Astrocyte (in vitro differentiated cells and primary cell): ENCODE measurements at regions not wholly inside any gene's neighbourhood (a gene's known extent, or its start where the extent isn't known, plus 50 kb on each side); places are given as distances from the start of the nearest gene placed in this dataset.

Experiments used
- CTCF ChIP-seq: IDR thresholded peaks from 2 replicates; pipeline ENCODE4 v1.5.1; 2011; ENCODE audit warnings: low read depth, mild to moderate bottlenecking, inconsistent platforms, low read length, moderate library complexity; ENCODE audit not compliant: insufficient read depth
- EZH2 ChIP-seq: IDR thresholded peaks from 2 replicates; pipeline ENCODE4 v1.6.1; 2012; ENCODE audit warnings: mild to moderate bottlenecking, low read length, inconsistent platforms; ENCODE audit not compliant: insufficient read depth

- TF ChIP-seq CTCF = no peak
- no peak for TF ChIP-seq EZH2
Observed at GRCh38 chr10:108685863-108686531, 1237.3 kb downstream of the XPNPEP1 start.
